ENCODE measurements at regions not wholly inside any gene's neighbourhood (a gene's known extent, or its start where the extent isn't known, plus 50 kb on each side); places are given as distances from the start of the nearest gene placed in this dataset.
"Not testable (repeated sequence)": the region's sequence is repeated elsewhere in the genome, so short reads cannot be mapped to it uniquely, and the experiment has no call there.

DNA sequence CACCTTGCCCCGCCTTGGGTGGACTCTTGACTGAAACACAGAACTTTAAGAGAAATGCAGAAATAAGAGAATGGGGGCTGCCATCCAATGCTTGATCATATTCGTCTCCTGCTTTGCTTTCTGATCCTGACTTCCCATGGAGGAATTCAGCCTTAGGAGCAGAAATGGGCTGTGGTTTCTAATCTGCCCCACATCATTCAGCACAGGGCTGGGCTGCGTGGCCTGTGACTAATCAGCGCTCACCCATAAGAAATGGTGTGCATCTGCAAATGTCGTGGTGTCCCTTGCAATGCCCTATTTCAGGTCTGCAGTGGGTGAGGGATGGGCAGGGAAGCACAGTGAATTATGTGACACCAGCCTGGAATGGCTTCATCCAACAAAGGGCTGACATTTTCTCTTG is 60.7 kb upstream of the URI1 start:
- no peak overlapping the region for H3K27ac ChIP-seq (ENCODE audit: low read depth, low read length)
- no peak overlapping the region for H3K4me3 ChIP-seq (ENCODE audit: insufficient read depth, low read length, poor library complexity, severe bottlenecking)
- H3K9me2 ChIP-seq (replicated peaks; ENCODE audit: insufficient read depth, low read length): no peaks in the 10 kb centered on the region
- TF ChIP-seq, protein P1, sequence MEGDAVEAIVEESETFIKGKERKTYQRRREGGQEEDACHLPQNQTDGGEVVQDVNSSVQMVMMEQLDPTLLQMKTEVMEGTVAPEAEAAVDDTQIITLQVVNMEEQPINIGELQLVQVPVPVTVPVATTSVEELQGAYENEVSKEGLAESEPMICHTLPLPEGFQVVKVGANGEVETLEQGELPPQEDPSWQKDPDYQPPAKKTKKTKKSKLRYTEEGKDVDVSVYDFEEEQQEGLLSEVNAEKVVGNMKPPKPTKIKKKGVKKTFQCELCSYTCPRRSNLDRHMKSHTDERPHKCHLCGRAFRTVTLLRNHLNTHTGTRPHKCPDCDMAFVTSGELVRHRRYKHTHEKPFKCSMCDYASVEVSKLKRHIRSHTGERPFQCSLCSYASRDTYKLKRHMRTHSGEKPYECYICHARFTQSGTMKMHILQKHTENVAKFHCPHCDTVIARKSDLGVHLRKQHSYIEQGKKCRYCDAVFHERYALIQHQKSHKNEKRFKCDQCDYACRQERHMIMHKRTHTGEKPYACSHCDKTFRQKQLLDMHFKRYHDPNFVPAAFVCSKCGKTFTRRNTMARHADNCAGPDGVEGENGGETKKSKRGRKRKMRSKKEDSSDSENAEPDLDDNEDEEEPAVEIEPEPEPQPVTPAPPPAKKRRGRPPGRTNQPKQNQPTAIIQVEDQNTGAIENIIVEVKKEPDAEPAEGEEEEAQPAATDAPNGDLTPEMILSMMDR (IDR thresholded peaks at IDR 0.05; ENCODE audit: insufficient read depth, low read length, poor library complexity, severe bottlenecking): no peak
- TF ChIP-seq EZH2phosphoT487 (conservative IDR thresholded peaks at IDR 0.05; ENCODE audit: low read length): no peak
- H2AFZ ChIP-seq (ENCODE audit: low read depth, low read length, severe bottlenecking): no peak overlapping the region
- H3F3A ChIP-seq (ENCODE audit: insufficient read depth): no peaks in the 10 kb centered on the region
- no peaks in the 10 kb centered on the region for H4K20me1 ChIP-seq (ENCODE audit: low read depth, low read length)
- no peaks in the 10 kb centered on the region for H3K79me2 ChIP-seq (ENCODE audit: insufficient read depth, low read length)
- no peak overlapping the region for H3K9ac ChIP-seq (ENCODE audit: low read length)
- H3K36me3 ChIP-seq (ENCODE audit: low read length): no peaks in the 10 kb centered on the region
- H3K4me2 ChIP-seq (ENCODE audit: low read depth, low read length, poor library complexity, severe bottlenecking): no peak overlapping the region
- no peaks in the 10 kb centered on the region for H3K9me3 ChIP-seq (ENCODE audit: insufficient read depth, low read length)
- no peaks in the 10 kb centered on the region for H3K27me3 ChIP-seq (ENCODE audit: low read length)

DNA sequence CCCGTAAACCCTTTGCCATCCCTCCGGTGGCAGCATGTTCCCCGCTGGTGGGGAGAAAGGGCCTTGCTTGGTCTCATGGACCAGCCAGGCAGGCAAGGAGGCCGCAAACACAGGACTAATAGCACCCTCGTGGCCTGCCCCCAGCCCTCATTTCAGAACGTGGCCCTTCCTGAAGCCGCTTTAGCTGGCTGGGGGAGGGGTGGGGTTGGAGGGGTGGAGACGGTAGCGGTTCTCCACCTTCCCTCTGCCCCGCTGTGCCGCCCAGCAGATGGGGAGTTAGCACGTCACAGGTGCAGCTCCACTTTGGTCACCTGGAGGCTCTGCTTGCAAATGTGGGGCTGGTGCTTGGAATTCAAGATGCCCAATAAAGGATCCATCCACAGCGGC is 59.3 kb upstream of the URI1 start:
- H4K20me1 ChIP-seq (ENCODE audit: low read depth, low read length): no peaks in the 10 kb centered on the region
- no peaks in the 10 kb centered on the region for H3K9me2 ChIP-seq (replicated peaks; ENCODE audit: insufficient read depth, low read length)
- no peak overlapping the region for H3K4me2 ChIP-seq (ENCODE audit: low read depth, low read length, poor library complexity, severe bottlenecking)
- no peaks in the 10 kb centered on the region for H3F3A ChIP-seq (ENCODE audit: insufficient read depth)
- no peaks in the 10 kb centered on the region for H3K79me2 ChIP-seq (ENCODE audit: insufficient read depth, low read length)
- no peaks in the 10 kb centered on the region for H3K9me3 ChIP-seq (ENCODE audit: insufficient read depth, low read length)
- no peak overlapping the region for H3K27ac ChIP-seq (ENCODE audit: low read depth, low read length)
- H3K36me3 ChIP-seq (ENCODE audit: low read length): no peaks in the 10 kb centered on the region
- H3K27me3 ChIP-seq (ENCODE audit: low read length): no peaks in the 10 kb centered on the region
- H2AFZ ChIP-seq (ENCODE audit: low read depth, low read length, severe bottlenecking): no peak overlapping the region
- no peak overlapping the region for H3K4me3 ChIP-seq (ENCODE audit: insufficient read depth, low read length, poor library complexity, severe bottlenecking)
- TF ChIP-seq, protein P1 (IDR thresholded peaks at IDR 0.05; ENCODE audit: insufficient read depth, low read length, poor library complexity, severe bottlenecking): no peak
- TF ChIP-seq EZH2phosphoT487 (conservative IDR thresholded peaks at IDR 0.05; ENCODE audit: low read length): no peak
- H3K9ac ChIP-seq (ENCODE audit: low read length): no peak overlapping the region

DNA sequence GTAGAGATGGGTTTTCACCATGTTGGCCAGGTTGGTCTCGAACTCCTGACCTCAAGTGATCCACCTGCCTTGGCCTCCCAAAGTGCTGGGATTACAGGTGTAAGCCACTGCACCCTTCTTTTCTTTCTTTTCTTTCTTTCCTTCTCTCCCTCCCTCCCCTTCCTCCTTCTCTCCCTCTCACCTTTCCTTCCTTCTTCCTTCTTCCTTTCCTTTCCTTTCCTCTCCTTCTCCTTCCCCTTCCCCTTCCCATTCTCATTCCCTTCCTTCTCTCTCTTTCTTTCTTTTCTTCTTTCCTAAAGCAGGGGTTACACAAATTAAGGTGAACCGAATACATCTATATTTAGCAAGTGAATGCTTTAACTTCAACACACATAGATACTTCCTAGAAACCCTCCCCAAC is 58.0 kb upstream of the URI1 start:
- TF ChIP-seq EZH2phosphoT487 (conservative IDR thresholded peaks at IDR 0.05; ENCODE audit: low read length): no peak
- TF ChIP-seq, protein P1 (IDR thresholded peaks at IDR 0.05; ENCODE audit: insufficient read depth, low read length, poor library complexity, severe bottlenecking): no peak
- no peaks in the 10 kb centered on the region for H3K9me3 ChIP-seq (ENCODE audit: insufficient read depth, low read length)
- H3K36me3 ChIP-seq (ENCODE audit: low read length): no peaks in the 10 kb centered on the region
- H3K4me2 ChIP-seq (ENCODE audit: low read depth, low read length, poor library complexity, severe bottlenecking): no peak overlapping the region
- H3K9me2 ChIP-seq (replicated peaks; ENCODE audit: insufficient read depth, low read length): no peaks in the 10 kb centered on the region
- H3K27me3 ChIP-seq (ENCODE audit: low read length): no peaks in the 10 kb centered on the region
- H4K20me1 ChIP-seq (ENCODE audit: low read depth, low read length): no peaks in the 10 kb centered on the region
- H3K79me2 ChIP-seq (ENCODE audit: insufficient read depth, low read length): no peaks in the 10 kb centered on the region
- H3F3A ChIP-seq (ENCODE audit: insufficient read depth): no peaks in the 10 kb centered on the region
- no peak overlapping the region for H3K9ac ChIP-seq (ENCODE audit: low read length)
- no peak overlapping the region for H2AFZ ChIP-seq (ENCODE audit: low read depth, low read length, severe bottlenecking)
- H3K27ac ChIP-seq (ENCODE audit: low read depth, low read length): no peak overlapping the region
- H3K4me3 ChIP-seq (ENCODE audit: insufficient read depth, low read length, poor library complexity, severe bottlenecking): no peak overlapping the region

DNA sequence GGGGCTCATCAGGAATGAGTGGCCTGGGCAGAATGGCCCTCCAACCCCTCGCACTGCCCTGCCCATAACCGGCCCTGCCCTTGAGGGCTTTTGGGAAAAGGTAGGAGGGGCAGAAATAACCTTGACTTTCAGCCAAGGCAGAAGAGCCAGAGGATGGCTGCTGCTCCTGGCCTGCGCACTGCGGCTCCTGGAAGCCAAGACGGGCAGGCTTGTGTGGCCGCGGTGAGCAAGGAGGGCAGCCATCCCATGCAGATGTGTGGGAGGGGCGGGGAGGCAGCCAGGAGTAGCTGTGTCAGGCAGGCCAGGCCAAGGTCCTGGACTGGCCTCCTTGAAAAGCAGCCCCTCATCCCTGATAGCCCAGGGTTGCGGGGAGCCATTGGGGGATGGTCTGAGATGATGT is 57.6 kb upstream of the URI1 start:
- Histone ChIP-seq H3K4me3 (ENCODE audit: insufficient read depth, low read length, poor library complexity, severe bottlenecking) (no peak overlapping the region), H3K9ac (ENCODE audit: low read length) (no peak overlapping the region), H3K4me2 (ENCODE audit: low read depth, low read length, poor library complexity, severe bottlenecking) (no peak overlapping the region), H3K9me3 (ENCODE audit: insufficient read depth, low read length) (no peaks in the 10 kb centered on the region), H3K79me2 (ENCODE audit: insufficient read depth, low read length) (no peaks in the 10 kb centered on the region), H3K27me3 (ENCODE audit: low read length) (no peaks in the 10 kb centered on the region), H2AFZ (ENCODE audit: low read depth, low read length, severe bottlenecking) (no peak overlapping the region), H3K9me2 (replicated peaks; ENCODE audit: insufficient read depth, low read length) (no peaks in the 10 kb centered on the region), H4K20me1 (ENCODE audit: low read depth, low read length) (no peaks in the 10 kb centered on the region), H3K27ac (ENCODE audit: low read depth, low read length) (no peak overlapping the region), H3K36me3 (ENCODE audit: low read length) (no peaks in the 10 kb centered on the region), H3F3A (ENCODE audit: insufficient read depth) (no peaks in the 10 kb centered on the region)
- TF ChIP-seq, protein P1 (IDR thresholded peaks at IDR 0.05; ENCODE audit: insufficient read depth, low read length, poor library complexity, severe bottlenecking): no peak
- no peak for TF ChIP-seq EZH2phosphoT487 (conservative IDR thresholded peaks at IDR 0.05; ENCODE audit: low read length)

DNA sequence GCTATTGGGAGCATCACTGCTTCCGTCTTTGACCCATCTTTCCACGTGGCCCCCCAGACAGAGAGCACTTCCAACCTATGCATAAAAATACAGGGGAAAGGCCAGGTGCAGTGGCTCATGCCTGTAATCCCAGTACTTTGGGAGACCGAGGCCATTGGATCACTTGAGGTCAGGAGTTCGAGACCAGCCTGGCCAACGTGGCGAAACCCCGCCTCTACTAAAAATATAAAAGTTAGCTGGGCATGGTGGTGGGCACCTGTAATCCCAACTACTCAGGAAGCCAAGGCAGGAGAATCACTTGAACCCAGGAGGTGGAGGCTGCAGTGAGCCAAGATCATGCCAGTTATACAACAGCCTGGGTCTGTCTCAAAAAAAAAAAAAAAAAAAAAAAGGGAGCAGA is 55.9 kb upstream of the URI1 start:
- H4K20me1 ChIP-seq (ENCODE audit: low read depth, low read length); H3K79me2 ChIP-seq (ENCODE audit: insufficient read depth, low read length); H3F3A ChIP-seq (ENCODE audit: insufficient read depth); H3K9ac ChIP-seq (ENCODE audit: low read length); H3K36me3 ChIP-seq (ENCODE audit: low read length); H3K9me2 ChIP-seq (replicated peaks; ENCODE audit: insufficient read depth, low read length); H3K4me2 ChIP-seq (ENCODE audit: low read depth, low read length, poor library complexity, severe bottlenecking); H2AFZ ChIP-seq (ENCODE audit: low read depth, low read length, severe bottlenecking); H3K27me3 ChIP-seq (ENCODE audit: low read length); H3K4me3 ChIP-seq (ENCODE audit: insufficient read depth, low read length, poor library complexity, severe bottlenecking); H3K27ac ChIP-seq (ENCODE audit: low read depth, low read length); H3K9me3 ChIP-seq (ENCODE audit: insufficient read depth, low read length): not testable (repeated sequence)
